H1 (cell line): ENCODE measurements at regions not wholly inside any gene's neighbourhood (a gene's known extent, or its start where the extent isn't known, plus 50 kb on each side); places are given as distances from the start of the nearest gene placed in this dataset.

ENCODE experiments used
- FOSL1 ChIP-seq: IDR thresholded peaks from 2 replicates; pipeline ENCODE4 v1.6.1; 2011; ENCODE audit warnings: mild to moderate bottlenecking, low read depth, low read length, moderate library complexity; ENCODE audit not compliant: insufficient read depth
- KDM1A ChIP-seq: fragments of 200-600, 300-600 bp; sonication (generic); IDR thresholded peaks from 2 replicates; pipeline ENCODE4 v1.7.1; 2016; ENCODE audit warnings: mild to moderate bottlenecking, low read length, borderline replicate concordance
- POLR2AphosphoS5 ChIP-seq: IDR thresholded peaks from 2 replicates; pipeline ENCODE4 v1.6.1; 2011; ENCODE audit warnings: low read depth, low read length
- RBBP5 ChIP-seq: IDR thresholded peaks from 2 replicates; pipeline ENCODE4 v1.7.1; 2012; ENCODE audit warnings: low read depth, mild to moderate bottlenecking, inconsistent platforms, low read length, moderate library complexity, borderline replicate concordance
- SP4 ChIP-seq: IDR thresholded peaks from 2 replicates; pipeline ENCODE4 v1.6.1; 2012; ENCODE audit warnings: low read length, inconsistent platforms
- ZNF274 ChIP-seq: IDR thresholded peaks from 2 replicates; pipeline ENCODE4 v1.7.0; 2012; ENCODE audit warnings: low read length, borderline replicate concordance; ENCODE audit errors: extremely low read depth
- TF ChIP-seq, protein P1 (sequence below): IDR thresholded peaks from 2 replicates; pipeline ENCODE4 v1.6.1; 2012; ENCODE audit warnings: low read length, inconsistent platforms

GRCh38 chr13:34145061-34145460, 327.1 kb downstream of the RFC3 start (continued):
- TF ChIP-seq, protein P1, sequence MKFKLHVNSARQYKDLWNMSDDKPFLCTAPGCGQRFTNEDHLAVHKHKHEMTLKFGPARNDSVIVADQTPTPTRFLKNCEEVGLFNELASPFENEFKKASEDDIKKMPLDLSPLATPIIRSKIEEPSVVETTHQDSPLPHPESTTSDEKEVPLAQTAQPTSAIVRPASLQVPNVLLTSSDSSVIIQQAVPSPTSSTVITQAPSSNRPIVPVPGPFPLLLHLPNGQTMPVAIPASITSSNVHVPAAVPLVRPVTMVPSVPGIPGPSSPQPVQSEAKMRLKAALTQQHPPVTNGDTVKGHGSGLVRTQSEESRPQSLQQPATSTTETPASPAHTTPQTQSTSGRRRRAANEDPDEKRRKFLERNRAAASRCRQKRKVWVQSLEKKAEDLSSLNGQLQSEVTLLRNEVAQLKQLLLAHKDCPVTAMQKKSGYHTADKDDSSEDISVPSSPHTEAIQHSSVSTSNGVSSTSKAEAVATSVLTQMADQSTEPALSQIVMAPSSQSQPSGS: no peak
- TF ChIP-seq RBBP5 (no peak), ZNF274 (no peak), POLR2AphosphoS5 (no peak), SP4 (no peak), KDM1A (no peak), FOSL1 (no peak)
